H1 (cell line): ENCODE measurements at regions not wholly inside any gene's neighbourhood (a gene's known extent, or its start where the extent isn't known, plus 50 kb on each side); places are given as distances from the start of the nearest gene placed in this dataset.

Experiments used
- CTCF ChIA-PET: fragments of 300-600 bp; sonication (Branson Sonifier 250); formaldehyde crosslinking; loops from one replicate; lab custom pipeline; 2021; ENCODE audit not compliant: partially characterized antibody; lab: Charles Lee
- POLR2A ChIA-PET: fragments of 300-600 bp; sonication (Branson Sonifier 250); formaldehyde crosslinking; loops from one replicate; lab custom pipeline; 2021; ENCODE audit warnings: inconsistent platforms; ENCODE audit not compliant: partially characterized antibody; lab: Charles Lee
- DNase-seq, 2 experiments: peaks; one replicate each; pipeline versions ENCODE4 v3.0.0 to v3.0.0-alpha.2; 2010 to 2022; ENCODE audit warnings: low spot score in 2 of 2, low read depth in 1 of 2, mixed read lengths in 1 of 2
- FAIRE-seq: peaks from 2 replicates; lab custom pipeline; 2011; peaks lifted over from hg19 to GRCh38; lab: Jason Lieb, UNC
- H2AFZ ChIP-seq: 2 replicates; pipeline ENCODE4 v1.8.1; 2012; ENCODE audit warnings: low read length, inconsistent platforms
- H2AK5ac ChIP-seq: 2 replicates; pipeline ENCODE4 v1.6.1; 2013; ENCODE audit warnings: low read depth, low read length
- H2BK120ac ChIP-seq: replicated peaks from 2 replicates; pipeline ENCODE3; 2013; ENCODE audit warnings: low read depth, low read length, inconsistent platforms
- H2BK12ac ChIP-seq: 2 replicates; pipeline ENCODE4 v1.6.1; 2013; ENCODE audit warnings: low read depth, low read length
- H2BK15ac ChIP-seq: 2 replicates; pipeline ENCODE4 v1.6.1; 2013; ENCODE audit warnings: low read length
- H2BK20ac ChIP-seq: 2 replicates; pipeline ENCODE4 v1.6.1; 2013; ENCODE audit warnings: low read length
- H2BK5ac ChIP-seq: 2 replicates; pipeline ENCODE4 v1.6.1; 2013; ENCODE audit warnings: low read depth, low read length
- H3K14ac ChIP-seq: 2 replicates; pipeline ENCODE4 v1.6.1; 2013; ENCODE audit warnings: inconsistent platforms; ENCODE audit not compliant: insufficient read length
- H3K18ac ChIP-seq: 2 replicates; pipeline ENCODE4 v1.6.1; 2013; ENCODE audit warnings: low read length; ENCODE audit errors: extremely low read depth
- H3K23ac ChIP-seq: 2 replicates; pipeline ENCODE4 v1.6.1; 2013; ENCODE audit warnings: inconsistent platforms; ENCODE audit not compliant: insufficient read length
- H3K23me2 ChIP-seq: 2 replicates; pipeline ENCODE4 v1.6.1; 2013; ENCODE audit warnings: low read depth, low read length
- H3K27ac ChIP-seq: 2 replicates; pipeline ENCODE4 v1.6.1; 2011; ENCODE audit warnings: low read depth, low read length, inconsistent platforms
- H3K27me3 ChIP-seq, 4 experiments: replicated peaks in 1 of 4; 1 replicate in 1 of 4; 2 replicates in 3 of 4; pipeline versions ENCODE4 v1.6.1 to v1.8.1; 2011 to 2013; ENCODE audit warnings: low read length in 3 of 4, mild to moderate bottlenecking in 3 of 4, inconsistent platforms in 2 of 4, mixed read lengths in 2 of 4, moderate library complexity in 1 of 4; ENCODE audit not compliant: control insufficient read depth in 3 of 4, insufficient read depth in 3 of 4; ENCODE audit errors: extremely low read depth in 1 of 4
- H3K36me3 ChIP-seq, 4 experiments: 2 replicates each; pipeline versions ENCODE4 v1.6.1 to v1.8.1; 2011 to 2013; ENCODE audit warnings: mild to moderate bottlenecking in 4 of 4, low read length in 3 of 4, moderate library complexity in 2 of 4, control low read depth in 1 of 4, inconsistent platforms in 1 of 4; ENCODE audit not compliant: insufficient read depth in 4 of 4, control insufficient read depth in 2 of 4
- H3K4ac ChIP-seq: replicated peaks from 2 replicates; pipeline ENCODE3; 2013; ENCODE audit warnings: low read length, low read depth, mixed read lengths, inconsistent platforms; ENCODE audit not compliant: insufficient read length
- H3K4me1 ChIP-seq, 4 experiments: replicated peaks in 1 of 4; 1 replicate in 1 of 4; 2 replicates in 3 of 4; pipeline versions ENCODE4 v1.6.1 to v1.8.1; 2011 to 2013; ENCODE audit warnings: low read length in 3 of 4, inconsistent platforms in 2 of 4, mixed read lengths in 1 of 4; ENCODE audit not compliant: insufficient read depth in 4 of 4, control insufficient read depth in 3 of 4
- H3K4me2 ChIP-seq, 2 experiments: 2 replicates each; pipeline versions ENCODE4 v1.6.1 to v1.8.1; 2011 to 2013; ENCODE audit warnings: low read depth in 2 of 2, low read length in 2 of 2, control low read depth in 1 of 2, inconsistent platforms in 1 of 2, mild to moderate bottlenecking in 1 of 2; ENCODE audit not compliant: insufficient read depth in 1 of 2
- H3K4me3 ChIP-seq, 4 experiments: fragments of 200-600, 300-600 bp in 1 of 4; sonication (generic), shearing (Covaris generic), sonication (Bioruptor Twin) in 1 of 4; 2 replicates each; pipeline versions ENCODE4 v1.5.1 to v1.8.1; 2011 to 2016; ENCODE audit warnings: low read length in 4 of 4, low read depth in 3 of 4, control low read depth in 2 of 4, inconsistent platforms in 2 of 4, mild to moderate bottlenecking in 2 of 4, mixed read lengths in 1 of 4, moderate library complexity in 1 of 4; ENCODE audit not compliant: insufficient read depth in 2 of 4; ENCODE audit errors: extremely low read depth in 1 of 4
- H3K56ac ChIP-seq: replicated peaks from 2 replicates; pipeline ENCODE3; 2013; ENCODE audit warnings: low read depth, mild to moderate bottlenecking, mixed read lengths, low read length, inconsistent platforms; ENCODE audit not compliant: insufficient read length
- H3K79me1 ChIP-seq: 2 replicates; pipeline ENCODE4 v1.6.1; 2013; ENCODE audit warnings: low read depth, low read length, control low read depth
- H3K79me2 ChIP-seq, 2 experiments: 2 replicates each; pipeline versions ENCODE4 v1.6.1 to v1.8.1; 2012 to 2013; ENCODE audit warnings: low read length in 2 of 2, mild to moderate bottlenecking in 2 of 2, inconsistent platforms in 1 of 2; ENCODE audit not compliant: insufficient read depth in 2 of 2, control insufficient read depth in 1 of 2
- H3K9ac ChIP-seq, 4 experiments: replicated peaks in 1 of 4; 1 replicate in 1 of 4; 2 replicates in 3 of 4; pipeline versions ENCODE4 v1.6.1 to v1.8.1; 2011 to 2013; ENCODE audit warnings: low read depth in 3 of 4, low read length in 3 of 4, control low read depth in 2 of 4, mild to moderate bottlenecking in 2 of 4, moderate library complexity in 2 of 4, inconsistent platforms in 1 of 4; ENCODE audit errors: extremely low read depth in 1 of 4
- H3K9me3 ChIP-seq, 2 experiments: 2 replicates each; pipeline versions ENCODE4 v1.6.1 to v1.8.1; 2012 to 2013; ENCODE audit warnings: mild to moderate bottlenecking in 2 of 2, moderate library complexity in 2 of 2, control low read depth in 1 of 2, inconsistent platforms in 1 of 2, low read depth in 1 of 2, low read length in 1 of 2, mixed read lengths in 1 of 2; ENCODE audit not compliant: insufficient read depth in 2 of 2
- H4K20me1 ChIP-seq, 2 experiments: replicated peaks in 1 of 2; 2 replicates each; pipeline versions ENCODE3 to v1.8.1; 2011 to 2013; ENCODE audit warnings: inconsistent platforms in 2 of 2, low read length in 2 of 2, mild to moderate bottlenecking in 1 of 2; ENCODE audit not compliant: insufficient read depth in 2 of 2, control insufficient read depth in 1 of 2
- H4K5ac ChIP-seq: 2 replicates; pipeline ENCODE4 v1.6.1; 2013; ENCODE audit warnings: low read length, low read depth, mixed read lengths, inconsistent platforms; ENCODE audit not compliant: insufficient read length
- H4K8ac ChIP-seq: 2 replicates; pipeline ENCODE4 v1.8.0; 2013; ENCODE audit warnings: mild to moderate bottlenecking, moderate library complexity, low read length, inconsistent platforms; ENCODE audit not compliant: insufficient read depth; ENCODE audit errors: extremely low read depth
- H4K91ac ChIP-seq: replicated peaks from 2 replicates; pipeline ENCODE3; 2013; ENCODE audit warnings: low read length, mixed read lengths, inconsistent platforms; ENCODE audit not compliant: insufficient read length
- CTBP2 ChIP-seq: IDR thresholded peaks from 2 replicates; pipeline ENCODE4 v1.7.0; 2011; ENCODE audit warnings: borderline replicate concordance, mild to moderate bottlenecking, moderate library complexity, mixed read lengths, low read length; ENCODE audit not compliant: insufficient read depth, insufficient read length
- EGR1 ChIP-seq: IDR thresholded peaks from 2 replicates; pipeline ENCODE4 v1.6.1; 2011; ENCODE audit warnings: low read depth, low read length, borderline replicate concordance
- NRF1 ChIP-seq: IDR thresholded peaks from 2 replicates; pipeline ENCODE4 v1.6.1; 2011; ENCODE audit warnings: mild to moderate bottlenecking, low read depth, low read length, improper control_type of control experiment
- POU5F1 ChIP-seq: IDR thresholded peaks from 2 replicates; pipeline ENCODE4 v1.6.1; 2011; ENCODE audit warnings: low read depth, mild to moderate bottlenecking, low read length, moderate library complexity
- RAD21 ChIP-seq, 2 experiments: IDR thresholded peaks in 1 of 2; conservative IDR thresholded peaks in 1 of 2; 2 replicates each; pipeline ENCODE4 v1.6.1; 2011; ENCODE audit warnings: low read depth in 2 of 2, low read length in 2 of 2, improper control_type of control experiment in 1 of 2, inconsistent platforms in 1 of 2, mild to moderate bottlenecking in 1 of 2, moderate library complexity in 1 of 2
- SRF ChIP-seq: IDR thresholded peaks from 2 replicates; pipeline ENCODE4 v1.6.1; 2011; ENCODE audit warnings: mild to moderate bottlenecking, low read depth, low read length, moderate library complexity
- TAF1 ChIP-seq: IDR thresholded peaks from 2 replicates; pipeline ENCODE4 v1.6.1; 2011; ENCODE audit warnings: mild to moderate bottlenecking, low read depth, low read length
- WGBS, 2 experiments: shearing (Covaris generic) in 1 of 2; methylation state at CpG; one replicate each; pipeline versions ENCODE4 v1.1.6 to v1.1.7; 2013 to 2015; ENCODE audit warnings: low lambda C conversion rate in 2 of 2, mixed read lengths in 2 of 2, inconsistent platforms in 1 of 2, low coverage in 1 of 2, missing lambda C conversion rate in 1 of 2; ENCODE audit not compliant: insufficient replicate concordance in 2 of 2, insufficient coverage in 1 of 2, insufficient read length in 1 of 2; ENCODE audit errors: extremely low coverage in 1 of 2, missing lambda C conversion rate in 1 of 2; 5-methylcytosine and 5-hydroxymethylcytosine counted together

DNA sequence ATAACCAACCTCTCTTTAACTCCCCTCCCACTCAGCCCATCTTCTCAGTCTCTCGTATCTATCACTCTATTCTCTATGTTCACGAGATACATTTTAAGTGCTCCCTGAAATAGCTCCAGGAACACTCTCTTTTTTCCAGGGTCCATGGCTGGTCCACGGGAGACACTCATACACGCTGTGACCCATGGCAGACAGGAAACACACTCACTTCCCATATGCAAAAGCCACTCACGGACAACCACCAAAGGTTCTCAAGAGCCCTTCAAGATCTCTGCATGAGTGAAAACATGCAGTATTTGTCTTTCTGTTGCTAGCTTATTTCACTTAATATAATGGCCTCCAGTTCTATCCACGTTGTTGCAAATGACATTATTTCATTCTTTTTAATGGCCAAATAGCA, 71.4 kb upstream of the PCSK2 start:
- Histone ChIP-seq H3K79me2 (no peaks in the 10 kb centered on the region), H3K23me2 (no peaks in the 10 kb centered on the region), H3K18ac (no peak overlapping the region), H2BK12ac (no peak overlapping the region), H3K56ac (peak overlapping the region; percentile 3), H3K36me3 (no peaks in the 10 kb centered on the region), H4K20me1 (no peaks in the 10 kb centered on the region), H2AK5ac (no peak overlapping the region), H3K4me3 (no peak overlapping the region), H3K9me3 (no peaks in the 10 kb centered on the region), H3K4ac (no peak overlapping the region), H3K4me1 (no peaks in the 10 kb centered on the region), H3K23ac (no peak overlapping the region), H3K27me3 (no peaks in the 10 kb centered on the region), H2BK20ac (no peak overlapping the region), H3K27ac (no peak overlapping the region), H3K14ac (no peak overlapping the region), H2BK5ac (no peak overlapping the region), H3K9ac (no peak overlapping the region), H3K4me2 (no peak overlapping the region), H2BK120ac (no peak overlapping the region), H2BK15ac (no peak overlapping the region), H4K8ac (no peak overlapping the region; the same call in 1 of the 2 replicates), H2AFZ (no peak overlapping the region), H4K91ac (no peak overlapping the region), H3K79me1 (no peaks in the 10 kb centered on the region), H4K5ac (no peak overlapping the region)
- FAIRE-seq, result no peak
- ChIA-PET POLR2A (no interaction called here), CTCF (no interaction called here)
- TF ChIP-seq CTBP2 (no peak), SRF (no peak), TAF1 (no peak), NRF1 (no peak), RAD21 (IDR thresholded peaks at IDR 0.05 in 1 of 2, conservative IDR thresholded peaks at IDR 0.05 in 1 of 2; ENCODE audit: low read depth in 2 of 2, low read length in 2 of 2) (no peak), POU5F1 (no peak), EGR1 (no peak)
- DNase-seq, result no peak
- WGBS, 2 experiments, result 80 to 100% methylated on average over 1 to 6 of the region's 6 CpGs
